PFSK-1 (cell line): ENCODE measurements at regions not wholly inside any gene's neighbourhood (a gene's known extent, or its start where the extent isn't known, plus 50 kb on each side); places are given as distances from the start of the nearest gene placed in this dataset.

Experiments
- POLR2AphosphoS5 ChIP-seq: IDR thresholded peaks from 2 replicates; pipeline ENCODE4 v1.6.1; 2012; ENCODE audit warnings: low read depth, mild to moderate bottlenecking, control low read depth, low read length, moderate library complexity
- SIN3A ChIP-seq: IDR thresholded peaks from 2 replicates; pipeline ENCODE4 v1.6.1; 2012; ENCODE audit warnings: mild to moderate bottlenecking, low read length, moderate library complexity, borderline replicate concordance; ENCODE audit not compliant: insufficient read depth
- TAF1 ChIP-seq: IDR thresholded peaks from 2 replicates; pipeline ENCODE4 v1.6.1; 2012; ENCODE audit warnings: low read length, control low read depth, borderline replicate concordance; ENCODE audit not compliant: insufficient read depth
- TF ChIP-seq, protein P1 (sequence below), 2 experiments: IDR thresholded peaks; 2 replicates each; pipeline versions ENCODE4 v1.6.1 to v1.8.0; 2011 to 2012; ENCODE audit warnings: low read depth in 2 of 2, low read length in 2 of 2, control low read depth in 1 of 2, inconsistent platforms in 1 of 2, mild to moderate bottlenecking in 1 of 2, moderate library complexity in 1 of 2; ENCODE audit not compliant: insufficient read depth in 1 of 2

DNA sequence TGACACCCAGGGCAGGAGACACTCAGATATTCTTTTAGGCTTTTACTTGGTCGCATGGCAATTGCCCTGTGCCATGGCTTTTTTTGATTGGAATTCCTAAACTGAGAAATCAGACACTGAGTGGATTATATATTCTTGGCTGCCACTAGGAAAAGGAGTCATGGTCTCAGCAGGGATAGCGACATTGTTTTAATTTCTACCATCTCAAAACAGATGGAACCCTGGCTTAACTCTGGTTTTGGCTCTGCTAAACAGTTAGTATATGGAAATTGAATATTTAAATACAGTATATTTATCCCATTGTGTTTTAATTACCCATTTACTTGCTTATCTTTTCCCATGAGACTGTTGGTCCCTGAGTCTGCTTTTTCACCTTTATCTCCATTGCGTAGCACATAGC is 84.0 kb downstream of the DACT1 start:
- TF ChIP-seq POLR2AphosphoS5 (no peak), SIN3A (no peak), TAF1 (no peak)
- TF ChIP-seq, protein P1, sequence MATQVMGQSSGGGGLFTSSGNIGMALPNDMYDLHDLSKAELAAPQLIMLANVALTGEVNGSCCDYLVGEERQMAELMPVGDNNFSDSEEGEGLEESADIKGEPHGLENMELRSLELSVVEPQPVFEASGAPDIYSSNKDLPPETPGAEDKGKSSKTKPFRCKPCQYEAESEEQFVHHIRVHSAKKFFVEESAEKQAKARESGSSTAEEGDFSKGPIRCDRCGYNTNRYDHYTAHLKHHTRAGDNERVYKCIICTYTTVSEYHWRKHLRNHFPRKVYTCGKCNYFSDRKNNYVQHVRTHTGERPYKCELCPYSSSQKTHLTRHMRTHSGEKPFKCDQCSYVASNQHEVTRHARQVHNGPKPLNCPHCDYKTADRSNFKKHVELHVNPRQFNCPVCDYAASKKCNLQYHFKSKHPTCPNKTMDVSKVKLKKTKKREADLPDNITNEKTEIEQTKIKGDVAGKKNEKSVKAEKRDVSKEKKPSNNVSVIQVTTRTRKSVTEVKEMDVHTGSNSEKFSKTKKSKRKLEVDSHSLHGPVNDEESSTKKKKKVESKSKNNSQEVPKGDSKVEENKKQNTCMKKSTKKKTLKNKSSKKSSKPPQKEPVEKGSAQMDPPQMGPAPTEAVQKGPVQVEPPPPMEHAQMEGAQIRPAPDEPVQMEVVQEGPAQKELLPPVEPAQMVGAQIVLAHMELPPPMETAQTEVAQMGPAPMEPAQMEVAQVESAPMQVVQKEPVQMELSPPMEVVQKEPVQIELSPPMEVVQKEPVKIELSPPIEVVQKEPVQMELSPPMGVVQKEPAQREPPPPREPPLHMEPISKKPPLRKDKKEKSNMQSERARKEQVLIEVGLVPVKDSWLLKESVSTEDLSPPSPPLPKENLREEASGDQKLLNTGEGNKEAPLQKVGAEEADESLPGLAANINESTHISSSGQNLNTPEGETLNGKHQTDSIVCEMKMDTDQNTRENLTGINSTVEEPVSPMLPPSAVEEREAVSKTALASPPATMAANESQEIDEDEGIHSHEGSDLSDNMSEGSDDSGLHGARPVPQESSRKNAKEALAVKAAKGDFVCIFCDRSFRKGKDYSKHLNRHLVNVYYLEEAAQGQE (IDR thresholded peaks at IDR 0.05; ENCODE audit: insufficient read depth in 1 of 2, low read depth in 2 of 2, low read length in 2 of 2), result no peak
